T-cell (primary cell): ENCODE measurements at regions not wholly inside any gene's neighbourhood (a gene's known extent, or its start where the extent isn't known, plus 50 kb on each side); places are given as distances from the start of the nearest gene placed in this dataset.

Experiments used
- ATAC-seq, 4 experiments: fragments of 200-7000 bp in 3 of 4; fragments of 150-1000 bp in 1 of 4; cut with Tn5 transposase; replicated peaks in 1 of 4; 1 replicate in 3 of 4; 2 replicates in 1 of 4; pipeline ENCODE4 v1.10.0; 2021; ENCODE audit warnings: moderate library complexity in 3 of 4, mild to moderate bottlenecking in 2 of 4, moderate number of reproducible peaks in 1 of 4
- CTCF ChIA-PET, 2 donors: fragments of 300-600 bp; sonication (Branson Sonifier 250); formaldehyde crosslinking; loops; one replicate each; lab custom pipeline; 2022; ENCODE audit warnings: antibody characterized with exemption in 2 of 2; lab: Charles Lee
- POLR2A ChIA-PET, 2 donors: fragments of 300-600 bp; sonication (Branson Sonifier 250); formaldehyde crosslinking; loops; one replicate each; lab custom pipeline; 2022; ENCODE audit warnings: antibody characterized with exemption in 2 of 2; lab: Charles Lee
- DNase-seq, 35 experiments: peaks; one replicate each; pipeline versions ENCODE4 v3.0.0 to v3.0.0-alpha.2; 2013 to 2023
- H3K27ac ChIP-seq: one replicate; pipeline ENCODE4 v1.5.1; 2013; ENCODE audit warnings: low read length
- H3K27me3 ChIP-seq, 2 experiments: replicated peaks in 1 of 2; 1 replicate in 1 of 2; 2 replicates in 1 of 2; pipeline versions ENCODE4 v1.6.1 to v1.7.0; 2013; ENCODE audit warnings: low read length in 1 of 2, mixed read lengths in 1 of 2; ENCODE audit not compliant: control insufficient read depth in 2 of 2, insufficient read depth in 2 of 2; ENCODE audit errors: extremely low read depth in 1 of 2
- H3K36me3 ChIP-seq, 2 donors: 1 replicate in 1 of 2; 2 replicates in 1 of 2; pipeline versions ENCODE4 v1.6.1 to v1.7.0; 2013; ENCODE audit warnings: low read length in 1 of 2; ENCODE audit not compliant: control insufficient read depth in 2 of 2, insufficient read depth in 1 of 2; ENCODE audit errors: extremely low read depth in 1 of 2
- H3K4me1 ChIP-seq, 2 experiments: 1 replicate in 1 of 2; 2 replicates in 1 of 2; pipeline versions ENCODE4 v1.6.1 to v1.7.0; 2013; ENCODE audit warnings: low read length in 2 of 2, mixed read lengths in 1 of 2; ENCODE audit not compliant: insufficient read depth in 2 of 2, control insufficient read depth in 1 of 2; ENCODE audit errors: extremely low read depth in 1 of 2
- H3K4me3 ChIP-seq, 2 donors: 1 replicate in 1 of 2; 2 replicates in 1 of 2; pipeline versions ENCODE4 v1.5.1 to v1.7.0; 2013; ENCODE audit warnings: mild to moderate bottlenecking in 2 of 2, low read length in 1 of 2, moderate library complexity in 1 of 2; ENCODE audit not compliant: control insufficient read depth in 1 of 2; ENCODE audit errors: extremely low read depth in 1 of 2
- H3K9me3 ChIP-seq: 2 replicates; pipeline ENCODE4 v1.7.0; 2013
- H3K27ac Mint-ChIP-seq, 2 donors: one replicate each; pipeline ENCODE4 v1.8.0; 2020 to 2021; ENCODE audit warnings: mild to moderate bottlenecking in 2 of 2, mixed read lengths in 2 of 2
- H3K27me3 Mint-ChIP-seq, 2 donors: one replicate each; pipeline ENCODE4 v1.8.0; 2021 to 2022; ENCODE audit warnings: mixed read lengths in 2 of 2
- H3K36me3 Mint-ChIP-seq: one replicate; pipeline ENCODE4 v1.8.0; 2021; ENCODE audit warnings: mixed read lengths
- H3K4me1 Mint-ChIP-seq, 3 donors: one replicate each; pipeline ENCODE4 v1.8.0; 2020 to 2022; ENCODE audit warnings: mixed read lengths in 3 of 3, mild to moderate bottlenecking in 1 of 3
- H3K4me3 Mint-ChIP-seq, 3 donors: one replicate each; pipeline ENCODE4 v1.8.0; 2020 to 2022; ENCODE audit warnings: mild to moderate bottlenecking in 3 of 3, mixed read lengths in 3 of 3, moderate library complexity in 3 of 3
- H3K9me3 Mint-ChIP-seq, 3 donors: one replicate each; pipeline ENCODE4 v1.8.0; 2020 to 2022; ENCODE audit warnings: mixed read lengths in 3 of 3
- WGBS: methylation state at CpG from one replicate; pipeline ENCODE4 v1.1.5; 2013; ENCODE audit warnings: missing lambda C conversion rate; ENCODE audit not compliant: insufficient coverage; 5-methylcytosine and 5-hydroxymethylcytosine counted together

DNA sequence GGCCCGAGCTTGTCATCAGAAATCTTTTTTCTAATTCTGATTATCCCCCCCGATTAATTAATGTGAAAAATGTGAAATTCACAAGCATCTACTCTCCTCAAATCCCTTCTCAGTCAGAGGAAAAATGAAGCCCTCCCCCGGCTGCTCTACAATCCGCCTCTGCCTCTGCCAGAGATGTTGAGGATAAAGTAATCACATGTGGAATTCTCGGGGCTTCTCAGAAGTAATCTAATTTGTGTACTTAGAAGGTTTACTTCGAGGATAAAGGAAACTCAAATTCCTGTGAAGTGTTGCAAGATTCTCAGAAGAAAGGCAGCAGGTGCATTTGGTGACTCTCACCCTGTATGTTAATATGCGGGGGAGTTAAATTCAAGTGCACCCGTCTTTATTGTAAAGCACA, 726.1 kb upstream of the ADAMTS16 start:
- Mint-ChIP-seq H3K36me3 (no peaks in the 10 kb centered on the region), H3K4me1 (no peaks in the 10 kb centered on the region), H3K4me3 (no peak overlapping the region), H3K9me3 (peaks cover 9 to 23% (median 11%) of the 10 kb centered on the region in 3 donors), H3K27me3 (no peaks in the 10 kb centered on the region), H3K27ac (no peak overlapping the region)
- no peaks in the 10 kb centered on the region for H3K9me3 ChIP-seq
- no peaks in the 10 kb centered on the region for H3K4me1 ChIP-seq
- H3K27ac ChIP-seq, result no peak overlapping the region
- POLR2A ChIA-PET, result no interaction called here
- ATAC-seq (no peak), DNase-seq (no peak)
- no peaks in the 10 kb centered on the region for H3K27me3 ChIP-seq
- 33% methylated on average over 1 of the region's 8 CpGs for WGBS
- H3K36me3 ChIP-seq, result no peaks in the 10 kb centered on the region
- CTCF ChIA-PET, result no interaction called here
- H3K4me3 ChIP-seq, result no peak overlapping the region

DNA sequence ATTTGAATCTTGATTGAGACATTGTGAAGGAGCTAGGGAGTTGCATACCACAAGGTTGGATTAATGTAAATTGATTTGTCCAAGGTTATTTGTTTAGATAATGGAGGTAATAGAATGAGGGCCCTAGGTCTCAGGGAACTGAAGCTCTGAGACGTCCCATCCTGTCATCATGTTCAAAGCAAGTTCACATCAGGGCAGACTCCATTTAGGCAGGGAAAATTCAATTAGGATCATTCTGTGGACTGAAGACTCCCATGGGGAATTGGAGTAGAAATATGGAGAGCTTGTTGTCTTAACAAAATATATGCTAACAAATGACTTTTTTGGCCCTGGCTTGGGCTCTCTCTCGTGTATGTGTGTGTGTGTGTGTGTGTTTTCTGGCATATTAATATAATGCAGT, 722.0 kb upstream of the ADAMTS16 start:
- no peak for ATAC-seq
- H3K9me3 ChIP-seq, result no peaks in the 10 kb centered on the region
- DNase-seq, result no peak
- no peak overlapping the region for H3K4me3 Mint-ChIP-seq
- H3K4me1 Mint-ChIP-seq, result no peaks in the 10 kb centered on the region
- H3K27ac Mint-ChIP-seq, result no peak overlapping the region
- CTCF ChIA-PET, result no interaction called here
- peaks cover 13 to 14% (median 14%) of the 10 kb centered on the region in 3 donors for H3K9me3 Mint-ChIP-seq
- WGBS, result 71% methylated on average over 1 of the region's 2 CpGs
- no peaks in the 10 kb centered on the region for H3K36me3 Mint-ChIP-seq
- no peaks in the 10 kb centered on the region for H3K27me3 Mint-ChIP-seq
- H3K27me3 ChIP-seq, result no peaks in the 10 kb centered on the region
- no peaks in the 10 kb centered on the region for H3K4me1 ChIP-seq
- H3K36me3 ChIP-seq, result no peaks in the 10 kb centered on the region
- H3K4me3 ChIP-seq, result no peak overlapping the region
- H3K27ac ChIP-seq, result no peak overlapping the region
- POLR2A ChIA-PET, result no interaction called here

DNA sequence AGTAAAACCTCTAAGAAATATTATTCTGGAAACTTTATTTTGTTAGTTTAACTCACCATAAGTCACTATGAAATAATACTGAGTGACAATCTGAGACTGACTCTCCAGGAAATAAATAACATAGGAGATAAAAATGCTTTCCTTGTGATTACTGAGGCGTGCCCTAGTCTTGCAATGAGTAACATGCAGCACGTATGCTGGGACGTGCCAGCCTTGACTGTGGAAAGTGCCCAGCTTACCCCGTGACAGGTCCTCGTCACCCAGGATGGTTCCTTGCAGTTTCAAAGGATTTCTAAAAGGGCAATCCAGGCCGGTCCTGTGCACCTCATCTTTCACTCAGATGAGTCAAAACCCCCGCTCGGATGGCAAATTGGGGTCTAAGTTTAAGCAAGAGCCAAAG, 720.8 kb upstream of the ADAMTS16 start:
- Mint-ChIP-seq H3K36me3 (no peaks in the 10 kb centered on the region), H3K4me1 (no peaks in the 10 kb centered on the region), H3K4me3 (no peak overlapping the region), H3K27me3 (no peaks in the 10 kb centered on the region), H3K9me3 (peaks cover 13 to 15% (median 14%) of the 10 kb centered on the region in 3 donors), H3K27ac (no peak overlapping the region)
- H3K4me1 ChIP-seq, result no peaks in the 10 kb centered on the region
- no peak for ATAC-seq
- no peak overlapping the region for H3K27ac ChIP-seq
- H3K36me3 ChIP-seq, result no peaks in the 10 kb centered on the region
- WGBS, result 73% methylated on average over 5 of the region's 8 CpGs
- H3K9me3 ChIP-seq, result no peaks in the 10 kb centered on the region
- H3K27me3 ChIP-seq, result no peaks in the 10 kb centered on the region
- DNase-seq, result no peak
- CTCF ChIA-PET, result no interaction called here
- POLR2A ChIA-PET, result no interaction called here
- no peak overlapping the region for H3K4me3 ChIP-seq

DNA sequence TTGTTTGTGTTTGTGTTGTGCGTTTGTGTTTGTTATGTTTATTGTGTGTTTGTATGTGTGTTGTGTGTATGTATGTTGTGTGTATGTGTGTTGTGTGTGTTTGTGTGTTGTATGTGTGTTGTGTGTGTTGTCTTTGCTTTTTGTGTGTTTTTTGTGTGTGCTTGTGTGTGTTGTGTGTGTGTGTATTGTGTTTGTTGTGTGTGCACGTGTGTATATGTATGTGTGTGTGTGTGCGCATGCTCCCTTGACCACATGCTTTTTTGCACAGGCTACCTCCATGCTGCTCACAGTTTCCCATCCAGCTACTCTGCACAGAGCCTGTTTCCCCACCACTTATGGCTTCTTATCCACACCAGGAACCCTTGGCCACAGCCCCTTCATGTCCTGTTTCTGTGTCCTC, 720.0 kb upstream of the ADAMTS16 start:
- H3K27me3 ChIP-seq, result no peaks in the 10 kb centered on the region
- no peaks in the 10 kb centered on the region for H3K36me3 ChIP-seq
- Mint-ChIP-seq H3K27me3 (no peaks in the 10 kb centered on the region), H3K4me3 (no peak overlapping the region), H3K27ac (no peak overlapping the region), H3K9me3 (peaks cover 9 to 14% (median 14%) of the 10 kb centered on the region in 3 donors), H3K36me3 (no peaks in the 10 kb centered on the region), H3K4me1 (no peaks in the 10 kb centered on the region)
- no peak for ATAC-seq
- no peaks in the 10 kb centered on the region for H3K4me1 ChIP-seq
- 95% methylated on average over 1 of the region's 3 CpGs for WGBS
- H3K27ac ChIP-seq, result no peak overlapping the region
- CTCF ChIA-PET, result no interaction called here
- H3K9me3 ChIP-seq, result no peaks in the 10 kb centered on the region
- POLR2A ChIA-PET, result no interaction called here
- no peak overlapping the region for H3K4me3 ChIP-seq
- no peak for DNase-seq

DNA sequence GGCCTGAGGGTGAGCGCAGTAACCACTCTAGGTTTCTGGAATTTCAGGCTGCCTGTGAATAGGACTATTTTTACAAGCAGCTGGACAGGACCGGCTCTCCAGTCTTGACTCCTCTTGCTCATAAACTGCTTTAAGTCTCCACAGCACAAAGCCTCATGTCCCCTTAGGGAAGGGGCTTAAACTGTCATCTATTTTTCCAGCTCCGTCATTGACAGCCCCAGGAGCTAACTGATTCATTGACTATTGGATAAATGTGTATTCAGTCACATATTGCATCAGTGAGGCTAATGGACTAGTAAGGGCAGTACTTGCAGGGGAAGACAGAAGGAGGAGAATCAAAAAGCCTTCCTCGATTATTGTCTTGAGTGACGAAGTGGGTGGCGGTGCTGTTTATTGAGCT, 719.4 kb upstream of the ADAMTS16 start:
- Histone ChIP-seq H3K27ac (no peak overlapping the region), H3K27me3 (no peaks in the 10 kb centered on the region), H3K36me3 (no peaks in the 10 kb centered on the region), H3K9me3 (no peaks in the 10 kb centered on the region), H3K4me3 (no peak overlapping the region), H3K4me1 (no peaks in the 10 kb centered on the region)
- Mint-ChIP-seq H3K27ac (no peak overlapping the region), H3K4me1 (no peaks in the 10 kb centered on the region), H3K4me3 (no peak overlapping the region), H3K9me3 (peaks cover 5 to 14% (median 12%) of the 10 kb centered on the region in 3 donors), H3K36me3 (no peaks in the 10 kb centered on the region), H3K27me3 (no peaks in the 10 kb centered on the region)
- no peak for DNase-seq
- no peak for ATAC-seq
- ChIA-PET CTCF (no interaction called here), POLR2A (no interaction called here)
- 80% methylated on average over 2 of the region's 6 CpGs for WGBS

DNA sequence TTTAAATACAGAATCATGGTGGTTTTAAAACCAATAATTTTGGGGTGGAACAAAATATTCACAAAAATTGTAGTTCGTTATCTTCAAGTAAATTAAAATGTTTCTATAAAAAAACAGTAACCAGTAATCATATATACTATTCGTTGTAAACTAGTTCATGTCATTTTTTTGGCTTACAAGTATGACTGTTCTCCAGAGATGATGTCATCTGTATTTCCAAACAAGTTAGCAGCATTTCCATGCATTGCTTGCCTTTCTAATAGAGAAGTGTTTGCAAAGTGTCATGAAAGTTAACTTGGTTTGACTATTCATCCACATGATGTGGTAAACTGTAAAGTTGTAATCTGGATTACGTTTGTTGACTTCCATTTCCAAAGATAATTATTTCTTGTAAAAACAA, 717.9 kb upstream of the ADAMTS16 start:
- no peak overlapping the region for H3K4me3 ChIP-seq
- H3K27me3 Mint-ChIP-seq, result no peaks in the 10 kb centered on the region
- H3K27ac Mint-ChIP-seq, result no peak overlapping the region
- H3K9me3 Mint-ChIP-seq, result peaks cover 8 to 16% (median 8%) of the 10 kb centered on the region in 3 donors
- WGBS, result no CpG with 5 or more reads among the region's 3 CpGs
- no peaks in the 10 kb centered on the region for H3K36me3 Mint-ChIP-seq
- DNase-seq (no peak), ATAC-seq (no peak)
- H3K4me1 Mint-ChIP-seq, result no peaks in the 10 kb centered on the region
- ChIA-PET CTCF (no interaction called here), POLR2A (no interaction called here)
- H3K4me3 Mint-ChIP-seq, result no peak overlapping the region
- H3K27me3 ChIP-seq, result no peaks in the 10 kb centered on the region
- H3K36me3 ChIP-seq, result no peaks in the 10 kb centered on the region
- H3K4me1 ChIP-seq, result no peaks in the 10 kb centered on the region
- H3K9me3 ChIP-seq, result no peaks in the 10 kb centered on the region
- no peak overlapping the region for H3K27ac ChIP-seq

DNA sequence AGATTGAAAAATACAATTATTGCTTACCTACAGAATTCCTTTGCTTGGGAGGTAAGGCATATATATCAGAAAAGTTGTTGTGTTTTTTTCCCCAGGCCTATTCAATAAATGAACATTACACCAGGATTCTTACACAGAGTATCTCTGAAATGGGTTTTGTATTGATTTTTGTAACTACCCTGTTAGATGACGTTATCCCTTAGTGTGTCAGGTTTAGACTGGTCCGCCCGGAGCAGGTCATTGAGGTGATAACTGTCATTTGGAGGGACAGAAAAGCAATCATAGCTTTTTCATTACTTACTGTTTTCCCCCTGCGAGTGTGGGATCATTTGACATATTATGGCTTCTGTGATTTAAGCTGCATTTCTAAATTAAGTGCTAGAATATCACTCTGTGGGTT, 715.2 kb upstream of the ADAMTS16 start:
- Mint-ChIP-seq H3K4me3 (no peak overlapping the region), H3K4me1 (no peaks in the 10 kb centered on the region), H3K9me3 (peaks cover 6 to 18% (median 16%) of the 10 kb centered on the region in 3 donors), H3K27ac (no peak overlapping the region), H3K36me3 (no peaks in the 10 kb centered on the region), H3K27me3 (no peaks in the 10 kb centered on the region)
- H3K4me3 ChIP-seq, result no peak overlapping the region
- H3K9me3 ChIP-seq, result no peaks in the 10 kb centered on the region
- H3K36me3 ChIP-seq, result no peaks in the 10 kb centered on the region
- ATAC-seq (no peak), DNase-seq (no peak)
- ChIA-PET POLR2A (no interaction called here), CTCF (no interaction called here)
- H3K27me3 ChIP-seq, result no peaks in the 10 kb centered on the region
- WGBS, result no CpG with 5 or more reads among the region's 4 CpGs
- H3K4me1 ChIP-seq, result no peaks in the 10 kb centered on the region
- no peak overlapping the region for H3K27ac ChIP-seq
